ENCODE measurements at regions not wholly inside any gene's neighbourhood (a gene's known extent, or its start where the extent isn't known, plus 50 kb on each side); places are given as distances from the start of the nearest gene placed in this dataset.
"Not testable (repeated sequence)": the region's sequence is repeated elsewhere in the genome, so short reads cannot be mapped to it uniquely, and the experiment has no call there.

GRCh38 chr2:12918835-12919445, 202.2 kb downstream of the TRIB2 start:
- Histone ChIP-seq H3K27me3 (ENCODE audit: control insufficient read depth in 3 of 3, insufficient read depth in 3 of 3, low read length in 3 of 3) (no peaks in the 10 kb centered on the region), H3K36me3 (ENCODE audit: control insufficient read depth in 3 of 3, insufficient read depth in 2 of 3, low read depth in 1 of 3, low read length in 3 of 3) (no peaks in the 10 kb centered on the region), H3K4me3 (ENCODE audit: low read depth in 1 of 3, low read length in 3 of 3) (no peak overlapping the region), H3K27ac (ENCODE audit: low read depth in 1 of 3, low read length in 2 of 3) (no peak overlapping the region), H3K4me1 (ENCODE audit: control insufficient read depth in 3 of 3, insufficient read depth in 2 of 3, low read depth in 1 of 3, low read length in 2 of 3) (no peaks in the 10 kb centered on the region), H3K9me3 (ENCODE audit: control insufficient read depth in 2 of 2, insufficient read depth in 1 of 2, low read depth in 1 of 2, low read length in 1 of 2) (no peaks in the 10 kb centered on the region)
- DNase-seq: no peak
- no peak for FAIRE-seq
- 51 to 74% (median 60%) methylated on average over 7 of the region's 7 CpGs for WGBS, 3 donors

GRCh38 chr2:12921321-12921720, 204.6 kb downstream of the TRIB2 start:
- H3K36me3 ChIP-seq (ENCODE audit: control insufficient read depth in 3 of 3, insufficient read depth in 2 of 3, low read depth in 1 of 3, low read length in 3 of 3): no peaks in the 10 kb centered on the region
- H3K27me3 ChIP-seq (ENCODE audit: control insufficient read depth in 3 of 3, insufficient read depth in 3 of 3, low read length in 3 of 3): no peaks in the 10 kb centered on the region
- no peak overlapping the region for H3K27ac ChIP-seq (ENCODE audit: low read depth in 1 of 3, low read length in 2 of 3)
- H3K9me3 ChIP-seq (ENCODE audit: control insufficient read depth in 2 of 2, insufficient read depth in 1 of 2, low read depth in 1 of 2, low read length in 1 of 2): no peaks in the 10 kb centered on the region
- H3K4me1 ChIP-seq (ENCODE audit: control insufficient read depth in 3 of 3, insufficient read depth in 2 of 3, low read depth in 1 of 3, low read length in 2 of 3): no peaks in the 10 kb centered on the region
- WGBS, 3 donors: 85 to 92% (median 89%) methylated on average over 5 of the region's 5 CpGs
- no peak overlapping the region for H3K4me3 ChIP-seq (ENCODE audit: low read depth in 1 of 3, low read length in 3 of 3)
- DNase-seq (no peak), FAIRE-seq (no peak)

DNA sequence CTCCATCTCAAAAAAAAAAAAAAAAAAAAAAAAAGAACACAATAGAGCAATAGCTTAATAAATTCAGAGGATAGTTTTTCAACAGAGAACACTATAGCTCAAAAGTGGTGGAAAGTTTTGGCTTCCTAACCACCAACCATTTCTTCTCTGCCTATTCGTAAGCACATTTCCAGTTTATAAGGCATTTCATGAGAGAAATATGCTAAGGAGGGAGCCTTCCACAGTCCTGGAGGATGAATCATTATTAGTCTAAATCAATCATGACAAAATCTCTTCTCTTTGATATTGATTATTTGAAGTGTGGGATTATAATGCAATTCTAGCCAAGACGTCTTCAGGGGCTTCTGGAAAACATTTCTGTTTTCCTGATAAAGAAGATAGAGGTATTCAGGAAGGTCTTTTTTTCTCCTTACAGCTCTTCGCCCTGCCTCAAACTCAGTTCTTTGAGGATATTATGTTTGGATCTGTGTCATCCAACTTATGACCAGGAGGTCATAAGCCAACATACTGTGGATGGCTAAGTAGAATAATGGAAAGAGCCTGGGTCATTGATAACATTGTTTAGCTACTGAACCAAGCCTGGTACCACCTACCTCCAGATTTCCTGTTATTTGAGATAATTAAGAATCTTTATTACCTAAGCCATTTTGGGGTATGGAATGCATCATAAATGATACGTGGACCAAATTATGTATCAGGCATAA, 207.3 kb downstream of the TRIB2 start:
- no peaks in the 10 kb centered on the region for H3K27me3 ChIP-seq (ENCODE audit: control insufficient read depth in 3 of 3, insufficient read depth in 3 of 3, low read length in 3 of 3)
- no peaks in the 10 kb centered on the region for H3K9me3 ChIP-seq (ENCODE audit: control insufficient read depth in 2 of 2, insufficient read depth in 1 of 2, low read depth in 1 of 2, low read length in 1 of 2)
- no peak for DNase-seq
- WGBS, 3 donors: 77 to 83% (median 78%) methylated on average over 4 of the region's 4 CpGs
- no peaks in the 10 kb centered on the region for H3K4me1 ChIP-seq (ENCODE audit: control insufficient read depth in 3 of 3, insufficient read depth in 2 of 3, low read depth in 1 of 3, low read length in 2 of 3)
- H3K36me3 ChIP-seq (ENCODE audit: control insufficient read depth in 3 of 3, insufficient read depth in 2 of 3, low read depth in 1 of 3, low read length in 3 of 3): no peaks in the 10 kb centered on the region
- no peak overlapping the region for H3K4me3 ChIP-seq (ENCODE audit: low read depth in 1 of 3, low read length in 3 of 3)
- H3K27ac ChIP-seq (ENCODE audit: low read depth in 1 of 3, low read length in 2 of 3): no peak overlapping the region
- no peak for FAIRE-seq

DNA sequence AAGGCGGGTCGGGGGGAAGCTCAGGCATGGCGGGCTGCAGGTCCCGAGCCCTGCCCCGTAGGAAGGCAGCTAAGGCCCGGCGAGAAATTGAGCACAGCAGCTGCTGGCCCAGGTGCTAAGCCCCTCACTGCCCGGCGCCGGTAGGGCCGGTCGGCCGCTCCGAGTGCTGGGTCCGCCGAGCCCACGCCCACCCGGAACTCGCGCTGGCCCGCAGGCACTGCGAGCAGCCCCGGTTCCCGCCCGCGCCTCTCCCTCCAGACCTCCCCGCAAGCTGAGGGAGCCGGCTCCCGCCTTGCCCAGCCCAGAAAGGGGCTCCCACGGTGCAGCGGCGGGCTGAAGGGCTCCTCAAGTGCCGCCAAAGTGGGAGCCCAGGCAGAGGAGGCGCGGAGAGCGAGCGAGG, 209.9 kb downstream of the TRIB2 start:
- H3K27me3 ChIP-seq (ENCODE audit: control insufficient read depth in 3 of 3, insufficient read depth in 3 of 3, low read length in 3 of 3); H3K36me3 ChIP-seq (ENCODE audit: control insufficient read depth in 3 of 3, insufficient read depth in 2 of 3, low read depth in 1 of 3, low read length in 3 of 3); DNase-seq; H3K4me1 ChIP-seq (ENCODE audit: control insufficient read depth in 3 of 3, insufficient read depth in 2 of 3, low read depth in 1 of 3, low read length in 2 of 3); H3K27ac ChIP-seq (ENCODE audit: low read depth in 1 of 3, low read length in 2 of 3); H3K9me3 ChIP-seq (ENCODE audit: control insufficient read depth in 2 of 2, insufficient read depth in 1 of 2, low read depth in 1 of 2, low read length in 1 of 2); FAIRE-seq; H3K4me3 ChIP-seq (ENCODE audit: low read depth in 1 of 3, low read length in 3 of 3): not testable (repeated sequence)
- WGBS, 3 donors: 96 to 97% (median 97%) methylated on average over 27 to 37 of the region's 37 CpGs

DNA sequence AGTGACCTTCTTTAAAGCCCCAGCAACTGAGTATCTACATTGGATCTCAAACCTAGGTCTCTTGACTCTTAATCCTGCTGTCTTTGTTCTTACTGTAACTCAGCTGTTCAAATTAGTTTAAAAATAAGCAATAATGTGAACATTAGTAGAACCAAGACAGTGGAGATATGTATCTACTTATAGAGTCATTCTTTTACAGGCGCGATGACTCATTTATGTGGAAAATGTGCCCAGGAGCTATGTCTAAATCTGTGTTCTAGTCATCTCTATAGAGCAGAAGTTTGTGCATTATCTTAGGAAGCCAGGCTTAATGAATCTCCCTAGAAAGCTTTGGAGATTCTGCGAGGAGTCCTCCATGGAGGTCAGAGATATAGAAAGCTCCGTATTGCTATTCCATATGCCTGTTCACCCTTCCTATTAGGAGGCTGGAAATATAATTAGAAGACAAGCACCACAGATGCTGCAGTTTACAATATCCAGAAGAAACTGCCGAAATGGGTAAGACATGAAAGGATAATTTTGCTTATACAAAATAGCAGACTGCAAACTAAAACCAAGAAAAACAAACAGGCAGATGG, 211.6 kb downstream of the TRIB2 start:
- Histone ChIP-seq H3K9me3 (ENCODE audit: control insufficient read depth in 2 of 2, insufficient read depth in 1 of 2, low read depth in 1 of 2, low read length in 1 of 2) (no peaks in the 10 kb centered on the region), H3K36me3 (ENCODE audit: control insufficient read depth in 3 of 3, insufficient read depth in 2 of 3, low read depth in 1 of 3, low read length in 3 of 3) (no peaks in the 10 kb centered on the region), H3K27me3 (ENCODE audit: control insufficient read depth in 3 of 3, insufficient read depth in 3 of 3, low read length in 3 of 3) (peaks cover 0 to 1% (median 0%) of the 10 kb centered on the region in 3 donors), H3K4me1 (ENCODE audit: control insufficient read depth in 3 of 3, insufficient read depth in 2 of 3, low read depth in 1 of 3, low read length in 2 of 3) (no peaks in the 10 kb centered on the region), H3K4me3 (ENCODE audit: low read depth in 1 of 3, low read length in 3 of 3) (no peak overlapping the region), H3K27ac (ENCODE audit: low read depth in 1 of 3, low read length in 2 of 3) (no peak overlapping the region)
- no peak for DNase-seq
- FAIRE-seq: no peak
- 71 to 88% (median 81%) methylated on average over 5 of the region's 5 CpGs for WGBS, 3 donors

GRCh38 chr2:12928775-12929401, 212.2 kb downstream of the TRIB2 start:
- WGBS, 3 donors: 31 to 37% (median 33%) methylated on average over 4 of the region's 4 CpGs
- Histone ChIP-seq H3K4me1 (ENCODE audit: control insufficient read depth in 3 of 3, insufficient read depth in 2 of 3, low read depth in 1 of 3, low read length in 2 of 3) (no peaks in the 10 kb centered on the region), H3K9me3 (ENCODE audit: control insufficient read depth in 2 of 2, insufficient read depth in 1 of 2, low read depth in 1 of 2, low read length in 1 of 2) (no peaks in the 10 kb centered on the region), H3K27me3 (ENCODE audit: control insufficient read depth in 3 of 3, insufficient read depth in 3 of 3, low read length in 3 of 3) (peaks cover 0 to 1% (median 0%) of the 10 kb centered on the region in 3 donors), H3K4me3 (ENCODE audit: low read depth in 1 of 3, low read length in 3 of 3) (no peak overlapping the region), H3K27ac (ENCODE audit: low read depth in 1 of 3, low read length in 2 of 3) (no peak overlapping the region), H3K36me3 (ENCODE audit: control insufficient read depth in 3 of 3, insufficient read depth in 2 of 3, low read depth in 1 of 3, low read length in 3 of 3) (no peaks in the 10 kb centered on the region)
- DNase-seq (no peak), FAIRE-seq (no peak)

DNA sequence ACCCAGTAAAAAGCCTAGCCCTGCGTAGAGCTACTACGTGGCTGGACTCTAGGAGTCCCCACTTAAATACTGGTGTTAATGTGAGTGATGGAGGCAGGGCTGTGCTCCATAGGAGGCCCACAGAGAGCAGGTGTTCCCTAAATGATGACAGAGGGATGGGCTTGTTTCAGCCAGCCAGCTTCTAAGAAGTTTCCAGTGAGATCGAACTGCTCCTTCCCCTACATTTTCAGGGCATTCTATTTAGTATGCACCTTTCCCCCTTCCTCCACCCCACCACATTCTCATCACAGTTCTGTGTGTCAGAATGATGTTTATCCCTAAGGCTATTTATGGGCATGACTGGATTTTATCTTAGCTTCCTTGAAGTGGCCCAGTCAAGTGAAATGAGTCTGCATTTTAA, 213.0 kb downstream of the TRIB2 start:
- H3K36me3 ChIP-seq (ENCODE audit: control insufficient read depth in 3 of 3, insufficient read depth in 2 of 3, low read depth in 1 of 3, low read length in 3 of 3): no peaks in the 10 kb centered on the region
- H3K4me3 ChIP-seq (ENCODE audit: low read depth in 1 of 3, low read length in 3 of 3): no peak overlapping the region
- DNase-seq (no peak), FAIRE-seq (no peak)
- no peaks in the 10 kb centered on the region for H3K9me3 ChIP-seq (ENCODE audit: control insufficient read depth in 2 of 2, insufficient read depth in 1 of 2, low read depth in 1 of 2, low read length in 1 of 2)
- H3K27ac ChIP-seq (ENCODE audit: low read depth in 1 of 3, low read length in 2 of 3): no peak overlapping the region
- H3K4me1 ChIP-seq (ENCODE audit: control insufficient read depth in 3 of 3, insufficient read depth in 2 of 3, low read depth in 1 of 3, low read length in 2 of 3): no peaks in the 10 kb centered on the region
- WGBS, 3 donors: 74 to 79% (median 75%) methylated on average over 3 of the region's 3 CpGs
- peaks cover 0 to 1% (median 0%) of the 10 kb centered on the region in 3 donors for H3K27me3 ChIP-seq (ENCODE audit: control insufficient read depth in 3 of 3, insufficient read depth in 3 of 3, low read length in 3 of 3)

DNA sequence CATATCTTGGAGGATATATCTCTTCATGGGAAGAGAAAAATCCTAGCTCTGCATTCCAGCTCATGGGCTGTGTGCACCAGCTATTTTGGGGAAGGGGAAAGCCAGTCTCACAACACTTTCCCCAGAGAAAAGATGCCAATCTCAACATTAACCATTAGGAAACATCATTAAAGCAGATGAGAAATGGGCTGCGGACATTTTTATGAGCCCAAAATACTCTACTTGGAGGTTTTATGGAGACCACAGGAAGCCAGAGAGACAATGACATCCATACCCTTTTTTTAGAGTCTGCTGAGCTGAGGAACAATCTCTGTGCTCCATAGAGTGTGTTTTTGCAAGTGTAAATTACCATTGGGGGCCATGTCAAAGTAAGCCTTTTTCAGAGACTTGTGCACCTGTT, 213.7 kb downstream of the TRIB2 start:
- Histone ChIP-seq H3K27me3 (ENCODE audit: control insufficient read depth in 3 of 3, insufficient read depth in 3 of 3, low read length in 3 of 3) (peaks cover 0 to 1% (median 0%) of the 10 kb centered on the region in 3 donors), H3K36me3 (ENCODE audit: control insufficient read depth in 3 of 3, insufficient read depth in 2 of 3, low read depth in 1 of 3, low read length in 3 of 3) (no peaks in the 10 kb centered on the region), H3K27ac (ENCODE audit: low read depth in 1 of 3, low read length in 2 of 3) (no peak overlapping the region), H3K4me3 (ENCODE audit: low read depth in 1 of 3, low read length in 3 of 3) (no peak overlapping the region), H3K4me1 (ENCODE audit: control insufficient read depth in 3 of 3, insufficient read depth in 2 of 3, low read depth in 1 of 3, low read length in 2 of 3) (no peaks in the 10 kb centered on the region), H3K9me3 (ENCODE audit: control insufficient read depth in 2 of 2, insufficient read depth in 1 of 2, low read depth in 1 of 2, low read length in 1 of 2) (no peaks in the 10 kb centered on the region)
- FAIRE-seq: no peak
- DNase-seq: no peak
- 81 to 84% (median 84%) methylated on average over 1 of the region's 1 CpG for WGBS, 3 donors
